ENCODE measurements at regions not wholly inside any gene's neighbourhood (a gene's known extent, or its start where the extent isn't known, plus 50 kb on each side); places are given as distances from the start of the nearest gene placed in this dataset.

- DNase-seq: no peak
- no peaks in the 10 kb centered on the region for H3K27me3 ChIP-seq
- H3K27ac ChIP-seq: no peak overlapping the region
- no peak overlapping the region for H3K4me3 ChIP-seq
- H3K36me3 ChIP-seq: no peaks in the 10 kb centered on the region
- intact Hi-C loops (cut with DNase I; ENCODE audit: low total_unique reads): no loop called here
- no peaks in the 10 kb centered on the region for H3K4me1 ChIP-seq
- H3K9me3 ChIP-seq: no peaks in the 10 kb centered on the region
- TF ChIP-seq, protein P1, sequence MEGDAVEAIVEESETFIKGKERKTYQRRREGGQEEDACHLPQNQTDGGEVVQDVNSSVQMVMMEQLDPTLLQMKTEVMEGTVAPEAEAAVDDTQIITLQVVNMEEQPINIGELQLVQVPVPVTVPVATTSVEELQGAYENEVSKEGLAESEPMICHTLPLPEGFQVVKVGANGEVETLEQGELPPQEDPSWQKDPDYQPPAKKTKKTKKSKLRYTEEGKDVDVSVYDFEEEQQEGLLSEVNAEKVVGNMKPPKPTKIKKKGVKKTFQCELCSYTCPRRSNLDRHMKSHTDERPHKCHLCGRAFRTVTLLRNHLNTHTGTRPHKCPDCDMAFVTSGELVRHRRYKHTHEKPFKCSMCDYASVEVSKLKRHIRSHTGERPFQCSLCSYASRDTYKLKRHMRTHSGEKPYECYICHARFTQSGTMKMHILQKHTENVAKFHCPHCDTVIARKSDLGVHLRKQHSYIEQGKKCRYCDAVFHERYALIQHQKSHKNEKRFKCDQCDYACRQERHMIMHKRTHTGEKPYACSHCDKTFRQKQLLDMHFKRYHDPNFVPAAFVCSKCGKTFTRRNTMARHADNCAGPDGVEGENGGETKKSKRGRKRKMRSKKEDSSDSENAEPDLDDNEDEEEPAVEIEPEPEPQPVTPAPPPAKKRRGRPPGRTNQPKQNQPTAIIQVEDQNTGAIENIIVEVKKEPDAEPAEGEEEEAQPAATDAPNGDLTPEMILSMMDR (IDR thresholded peaks at IDR 0.05): no peak
Observed at GRCh38 chr5:25484391-25484790, 839.6 kb upstream of the CDH10 start.

- no peak overlapping the region for H3K4me3 ChIP-seq
- no peak overlapping the region for H3K27ac ChIP-seq
- intact Hi-C loops (cut with DNase I; ENCODE audit: low total_unique reads): no loop called here
- no peaks in the 10 kb centered on the region for H3K27me3 ChIP-seq
- no peaks in the 10 kb centered on the region for H3K36me3 ChIP-seq
- DNase-seq: no peak
- H3K4me1 ChIP-seq: no peaks in the 10 kb centered on the region
- TF ChIP-seq, protein P1 (IDR thresholded peaks at IDR 0.05): no peak
- no peaks in the 10 kb centered on the region for H3K9me3 ChIP-seq
Observed at GRCh38 chr5:25481463-25481862, 836.7 kb upstream of the CDH10 start.

GRCh38 chr5:25459082-25459481 is 814.3 kb upstream of the CDH10 start:
- Histone ChIP-seq H3K27ac (no peak overlapping the region), H3K4me1 (no peaks in the 10 kb centered on the region), H3K9me3 (no peaks in the 10 kb centered on the region), H3K4me3 (no peak overlapping the region), H3K36me3 (no peaks in the 10 kb centered on the region), H3K27me3 (no peaks in the 10 kb centered on the region)
- DNase-seq: no peak
- intact Hi-C loops (cut with DNase I; ENCODE audit: low total_unique reads): no loop called here
- TF ChIP-seq, protein P1 (IDR thresholded peaks at IDR 0.05): no peak

GRCh38 chr5:25458628-25459027 is 813.9 kb upstream of the CDH10 start:
- intact Hi-C loops (cut with DNase I; ENCODE audit: low total_unique reads): no loop called here
- no peak for DNase-seq
- Histone ChIP-seq H3K27ac (no peak overlapping the region), H3K4me3 (no peak overlapping the region), H3K4me1 (no peaks in the 10 kb centered on the region), H3K27me3 (no peaks in the 10 kb centered on the region), H3K9me3 (no peaks in the 10 kb centered on the region), H3K36me3 (no peaks in the 10 kb centered on the region)
- TF ChIP-seq, protein P1 (IDR thresholded peaks at IDR 0.05): no peak

DNA sequence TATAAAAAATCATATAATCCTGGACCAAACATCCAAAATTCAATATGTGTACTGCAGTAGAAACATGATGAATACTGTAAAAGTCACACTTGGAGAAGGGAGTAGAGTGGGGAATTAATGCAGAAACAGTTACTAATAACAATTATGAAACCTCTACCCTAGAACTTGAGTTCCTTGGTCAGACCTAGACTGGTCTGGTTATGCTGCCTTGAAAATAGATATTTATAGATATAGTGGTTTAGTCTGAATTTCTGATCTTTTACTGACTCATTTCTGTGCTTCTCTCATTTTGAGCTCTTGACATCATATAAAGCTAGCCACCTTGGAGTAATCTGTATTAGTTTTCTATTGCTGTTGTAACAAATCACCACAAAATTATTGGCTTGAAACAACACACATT is 808.7 kb upstream of the CDH10 start:
- TF ChIP-seq, protein P1 (IDR thresholded peaks at IDR 0.05): no peak
- intact Hi-C loops (cut with DNase I; ENCODE audit: low total_unique reads): no loop called here
- no peaks in the 10 kb centered on the region for H3K27me3 ChIP-seq
- H3K4me1 ChIP-seq: no peaks in the 10 kb centered on the region
- H3K4me3 ChIP-seq: no peak overlapping the region
- H3K9me3 ChIP-seq: no peaks in the 10 kb centered on the region
- H3K27ac ChIP-seq: no peak overlapping the region
- no peak for DNase-seq
- H3K36me3 ChIP-seq: no peaks in the 10 kb centered on the region

GRCh38 chr5:25451294-25451693 is 806.5 kb upstream of the CDH10 start:
- DNase-seq: no peak
- TF ChIP-seq, protein P1 (IDR thresholded peaks at IDR 0.05): no peak
- no peaks in the 10 kb centered on the region for H3K27me3 ChIP-seq
- no peak overlapping the region for H3K27ac ChIP-seq
- intact Hi-C loops (cut with DNase I; ENCODE audit: low total_unique reads): no loop called here
- no peaks in the 10 kb centered on the region for H3K9me3 ChIP-seq
- H3K36me3 ChIP-seq: no peaks in the 10 kb centered on the region
- no peaks in the 10 kb centered on the region for H3K4me1 ChIP-seq
- H3K4me3 ChIP-seq: no peak overlapping the region

Data from tibial artery (tissue), 4 donors.